SK-N-SH (cell line): ENCODE measurements at regions not wholly inside any gene's neighbourhood (a gene's known extent, or its start where the extent isn't known, plus 50 kb on each side); places are given as distances from the start of the nearest gene placed in this dataset.
A peak's percentile ranks its signal among the peaks of the same experiment; 100 is the strongest.

ENCODE experiments used
- CTCF ChIA-PET: fragments of 300-600, 350-600 bp; formaldehyde crosslinking; extraction: SDS; loops from one replicate; lab custom pipeline; 2021; lab: Yijun Ruan, JAX
- POLR2A ChIA-PET: fragments of 350-600 bp; sonication (Branson Sonifier 250); formaldehyde crosslinking; extraction: SDS; loops from one replicate; lab custom pipeline; 2020; ENCODE audit warnings: antibody characterized with exemption, inconsistent platforms; lab: Yijun Ruan, JAX
- DNase-seq: peaks from one replicate; pipeline ENCODE4 v3.0.0; 2012
- H2AFZ ChIP-seq: fragments of 200-600 bp; sonication (generic); 2 replicates; pipeline ENCODE4 v1.8.1; 2016; ENCODE audit warnings: antibody characterized with exemption, mild to moderate bottlenecking, low read depth
- H3F3A ChIP-seq: fragments of 200-600 bp; sonication (generic); replicated peaks from 2 replicates; pipeline ENCODE3; 2016; ENCODE audit warnings: antibody characterized with exemption, mild to moderate bottlenecking; ENCODE audit not compliant: insufficient read depth
- H3K27ac ChIP-seq, 2 experiments: fragments of 200-500 bp in 1 of 2; fragments of 200-600 bp in 1 of 2; sonication (Bioruptor generic) in 1 of 2; sonication (generic), shearing (Covaris generic) in 1 of 2; 2 replicates each; pipeline versions ENCODE4 v1.5.1 to v1.6.1; 2014 to 2016; ENCODE audit warnings: low read depth in 2 of 2, inconsistent platforms in 1 of 2, low read length in 1 of 2, mild to moderate bottlenecking in 1 of 2, mixed read lengths in 1 of 2
- H3K27me3 ChIP-seq: fragments of 200-600 bp; sonication (generic), shearing (Covaris generic); 2 replicates; pipeline ENCODE4 v1.6.1; 2016; ENCODE audit warnings: mixed run types; ENCODE audit not compliant: insufficient read depth
- H3K36me3 ChIP-seq, 2 experiments: fragments of 200-500 bp in 1 of 2; fragments of 200-600 bp in 1 of 2; sonication (Bioruptor generic) in 1 of 2; sonication (generic) in 1 of 2; replicated peaks in 1 of 2; 2 replicates each; pipeline versions ENCODE3 to v1.5.1; 2014 to 2016; ENCODE audit warnings: low read length in 1 of 2, mild to moderate bottlenecking in 1 of 2; ENCODE audit not compliant: insufficient read depth in 2 of 2, control insufficient read depth in 1 of 2
- H3K4me1 ChIP-seq, 2 experiments: fragments of 200-500 bp in 1 of 2; fragments of 200-600 bp in 1 of 2; sonication (Bioruptor generic) in 1 of 2; sonication (generic), shearing (Covaris generic) in 1 of 2; 2 replicates each; pipeline versions ENCODE4 v1.5.1 to v1.6.1; 2014 to 2016; ENCODE audit warnings: low read depth in 1 of 2, low read length in 1 of 2, mixed run types in 1 of 2; ENCODE audit not compliant: insufficient read depth in 2 of 2, control insufficient read depth in 1 of 2
- H3K4me2 ChIP-seq: fragments of 200-600 bp; sonication (generic), shearing (Covaris generic); 2 replicates; pipeline ENCODE4 v1.6.1; 2017; ENCODE audit warnings: mixed run types
- H3K4me3 ChIP-seq, 2 experiments: fragments of 200-500 bp in 1 of 2; fragments of 200-600 bp in 1 of 2; sonication (Bioruptor generic) in 1 of 2; sonication (generic), shearing (Covaris generic) in 1 of 2; 2 replicates each; pipeline versions ENCODE4 v1.5.1 to v1.8.1; 2014 to 2016; ENCODE audit warnings: low read depth in 2 of 2, inconsistent platforms in 1 of 2, low read length in 1 of 2, mild to moderate bottlenecking in 1 of 2, mixed read lengths in 1 of 2, moderate library complexity in 1 of 2
- H3K79me2 ChIP-seq: fragments of 200-600 bp; sonication (generic); 2 replicates; pipeline ENCODE4 v1.8.1; 2017; ENCODE audit warnings: mild to moderate bottlenecking; ENCODE audit not compliant: insufficient read depth
- H3K9ac ChIP-seq: fragments of 200-600 bp; sonication (generic); 2 replicates; pipeline ENCODE4 v1.6.1; 2017; ENCODE audit warnings: mixed run types
- H3K9me2 ChIP-seq: fragments of 200-600 bp; sonication (generic); 2 replicates; pipeline ENCODE4 v1.6.1; 2017; ENCODE audit warnings: mixed run types
- H3K9me3 ChIP-seq: fragments of 200-600 bp; sonication (generic); 2 replicates; pipeline ENCODE4 v1.6.1; 2017; ENCODE audit warnings: mixed run types, mild to moderate bottlenecking, moderate library complexity
- H4K20me1 ChIP-seq: fragments of 200-600 bp; sonication (generic); 2 replicates; pipeline ENCODE4 v1.6.1; 2017; ENCODE audit warnings: mild to moderate bottlenecking, mixed run types; ENCODE audit not compliant: insufficient read depth
- CHD2 ChIP-seq: fragments of 150-350 bp; IDR thresholded peaks from 2 replicates; pipeline ENCODE4 v1.6.1; 2018; ENCODE audit warnings: low read length; ENCODE audit not compliant: partially characterized antibody
- EZH2phosphoT487 ChIP-seq: fragments of 200-600 bp; sonication (generic); IDR thresholded peaks from 2 replicates; pipeline ENCODE4 v1.6.1; 2017; ENCODE audit warnings: low read depth, mixed run types, mild to moderate bottlenecking, antibody characterized with exemption, moderate library complexity, borderline replicate concordance
- MEF2A ChIP-seq: IDR thresholded peaks from 2 replicates; pipeline ENCODE4 v1.4.0; 2012; ENCODE audit warnings: low read depth, borderline replicate concordance
- RAD21 ChIP-seq: IDR thresholded peaks from 2 replicates; pipeline ENCODE4 v1.6.1; 2012; ENCODE audit warnings: mild to moderate bottlenecking, low read length
- SIN3A ChIP-seq: IDR thresholded peaks from 2 replicates; pipeline ENCODE4 v1.6.1; 2012; ENCODE audit warnings: low read depth, mild to moderate bottlenecking, low read length, moderate library complexity, borderline replicate concordance
- ZBTB33 ChIP-seq: IDR thresholded peaks from 2 replicates; pipeline ENCODE4 v1.4.0; 2012; ENCODE audit warnings: low read depth, borderline replicate concordance
- WGBS: methylation state at CpG from one replicate; pipeline ENCODE4 v1.1.6; 2017; ENCODE audit warnings: low lambda C conversion rate; 5-methylcytosine and 5-hydroxymethylcytosine counted together
- TF ChIP-seq, protein P1 (sequence below): fragments of 200-600 bp; sonication (generic); IDR thresholded peaks from 2 replicates; pipeline ENCODE4 v1.6.1; 2017; ENCODE audit warnings: antibody characterized with exemption, mild to moderate bottlenecking, moderate library complexity
- TF ChIP-seq, protein P2 (sequence below): fragments of 150-350 bp; IDR thresholded peaks from 2 replicates; pipeline ENCODE4 v1.6.1; 2016; ENCODE audit warnings: mild to moderate bottlenecking, low read depth, low read length

DNA sequence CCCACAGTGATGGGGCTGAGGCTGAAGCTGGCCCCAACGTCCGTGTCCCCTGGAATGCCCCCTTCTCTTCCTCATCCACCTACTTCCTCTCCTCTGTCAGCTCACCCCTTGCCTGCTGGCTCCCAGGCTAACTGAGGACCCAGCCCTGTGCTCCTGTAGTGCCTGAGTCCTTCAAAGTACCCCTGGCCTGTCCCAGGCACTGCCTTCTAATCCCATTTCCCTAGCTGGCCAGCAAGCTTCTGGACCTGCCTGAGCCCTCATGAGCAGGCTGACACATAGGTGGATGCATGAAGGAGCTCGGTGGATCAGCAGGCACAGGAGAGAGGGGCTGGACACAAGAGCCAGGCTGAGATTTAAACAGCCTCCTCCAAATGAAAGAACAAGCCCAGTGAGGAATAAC, 650.8 kb downstream of the NPHP4 start:
- no peak for DNase-seq

GRCh38 chr1:5340560-5341130, 651.6 kb downstream of the NPHP4 start:
- Histone ChIP-seq H3K9ac (no peak overlapping the region), H3F3A (no peaks in the 10 kb centered on the region), H4K20me1 (no peaks in the 10 kb centered on the region), H3K9me2 (no peaks in the 10 kb centered on the region), H2AFZ (no peak overlapping the region), H3K36me3 (no peaks in the 10 kb centered on the region), H3K4me2 (no peak overlapping the region), H3K4me3 (no peak overlapping the region), H3K27ac (no peak overlapping the region), H3K27me3 (no peaks in the 10 kb centered on the region), H3K9me3 (no peaks in the 10 kb centered on the region), H3K79me2 (no peaks in the 10 kb centered on the region), H3K4me1 (peaks cover 0 to 2% of the 10 kb centered on the region in 2 experiments; a peak in 1 of 4 replicates)
- WGBS: 49% methylated on average over 3 of the region's 8 CpGs
- ChIA-PET POLR2A (no interaction called here), CTCF (interaction anchor here (1.0 to 1.5 kb wide), 3 partner anchors 14 to 115 kb away, joined by 3 to 4 read pairs (median 3); no protein-coding TSS in a partner anchor)
- TF ChIP-seq SIN3A (no peak), EZH2phosphoT487 (no peak), CHD2 (no peak), RAD21 (peak; percentile 33; the same call in 1 of the 2 replicates)
- TF ChIP-seq, protein P1, sequence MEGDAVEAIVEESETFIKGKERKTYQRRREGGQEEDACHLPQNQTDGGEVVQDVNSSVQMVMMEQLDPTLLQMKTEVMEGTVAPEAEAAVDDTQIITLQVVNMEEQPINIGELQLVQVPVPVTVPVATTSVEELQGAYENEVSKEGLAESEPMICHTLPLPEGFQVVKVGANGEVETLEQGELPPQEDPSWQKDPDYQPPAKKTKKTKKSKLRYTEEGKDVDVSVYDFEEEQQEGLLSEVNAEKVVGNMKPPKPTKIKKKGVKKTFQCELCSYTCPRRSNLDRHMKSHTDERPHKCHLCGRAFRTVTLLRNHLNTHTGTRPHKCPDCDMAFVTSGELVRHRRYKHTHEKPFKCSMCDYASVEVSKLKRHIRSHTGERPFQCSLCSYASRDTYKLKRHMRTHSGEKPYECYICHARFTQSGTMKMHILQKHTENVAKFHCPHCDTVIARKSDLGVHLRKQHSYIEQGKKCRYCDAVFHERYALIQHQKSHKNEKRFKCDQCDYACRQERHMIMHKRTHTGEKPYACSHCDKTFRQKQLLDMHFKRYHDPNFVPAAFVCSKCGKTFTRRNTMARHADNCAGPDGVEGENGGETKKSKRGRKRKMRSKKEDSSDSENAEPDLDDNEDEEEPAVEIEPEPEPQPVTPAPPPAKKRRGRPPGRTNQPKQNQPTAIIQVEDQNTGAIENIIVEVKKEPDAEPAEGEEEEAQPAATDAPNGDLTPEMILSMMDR: no peak
- TF ChIP-seq, protein P2, sequence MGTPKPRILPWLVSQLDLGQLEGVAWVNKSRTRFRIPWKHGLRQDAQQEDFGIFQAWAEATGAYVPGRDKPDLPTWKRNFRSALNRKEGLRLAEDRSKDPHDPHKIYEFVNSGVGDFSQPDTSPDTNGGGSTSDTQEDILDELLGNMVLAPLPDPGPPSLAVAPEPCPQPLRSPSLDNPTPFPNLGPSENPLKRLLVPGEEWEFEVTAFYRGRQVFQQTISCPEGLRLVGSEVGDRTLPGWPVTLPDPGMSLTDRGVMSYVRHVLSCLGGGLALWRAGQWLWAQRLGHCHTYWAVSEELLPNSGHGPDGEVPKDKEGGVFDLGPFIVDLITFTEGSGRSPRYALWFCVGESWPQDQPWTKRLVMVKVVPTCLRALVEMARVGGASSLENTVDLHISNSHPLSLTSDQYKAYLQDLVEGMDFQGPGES: no peak
- no peak for DNase-seq

More for the DNA sequence above, 650.8 kb downstream of the NPHP4 start:
- H3K4me1 ChIP-seq: peaks cover 0 to 2% of the 10 kb centered on the region in 2 experiments; a peak in 1 of 4 replicates
- H3K79me2 ChIP-seq: no peaks in the 10 kb centered on the region
- POLR2A ChIA-PET: no interaction called here
- no peaks in the 10 kb centered on the region for H3F3A ChIP-seq
- no peak overlapping the region for H3K27ac ChIP-seq
- H3K4me3 ChIP-seq: no peak overlapping the region
- H2AFZ ChIP-seq: no peak overlapping the region
- H3K9me3 ChIP-seq: no peaks in the 10 kb centered on the region
- no peaks in the 10 kb centered on the region for H3K36me3 ChIP-seq
- H3K9me2 ChIP-seq: no peaks in the 10 kb centered on the region
- TF ChIP-seq MEF2A: no peak
- TF ChIP-seq ZBTB33: no peak
- no peak for TF ChIP-seq SIN3A
- TF ChIP-seq CHD2: no peak
- no peak overlapping the region for H3K4me2 ChIP-seq
- no peaks in the 10 kb centered on the region for H4K20me1 ChIP-seq
- H3K9ac ChIP-seq: no peak overlapping the region
- CTCF ChIA-PET: interaction anchor here (1.2 to 1.5 kb wide), 2 partner anchors 15 to 47 kb away, joined by 3 to 5 read pairs; no protein-coding TSS in a partner anchor
- no peaks in the 10 kb centered on the region for H3K27me3 ChIP-seq
- WGBS: 24% methylated on average over 3 of the region's 3 CpGs
